Neural progenitor cell (in vitro differentiated cells): ENCODE measurements at regions not wholly inside any gene's neighbourhood (a gene's known extent, or its start where the extent isn't known, plus 50 kb on each side); places are given as distances from the start of the nearest gene placed in this dataset.

Experiments used
- DNase-seq: peaks from one replicate; pipeline ENCODE4 v3.0.0-alpha.2; 2016; ENCODE audit warnings: low spot score
- H2AFZ ChIP-seq: fragments of 200-600 bp; sonication (generic); replicated peaks from 2 replicates; pipeline ENCODE4 v1.6.1; 2016; ENCODE audit warnings: antibody characterized with exemption
- H3F3A ChIP-seq: fragments of 200-600 bp; sonication (generic); 2 replicates; pipeline ENCODE4 v1.6.1; 2016; ENCODE audit warnings: antibody characterized with exemption, low read depth
- H3K27ac ChIP-seq: fragments of 200-600 bp; sonication (generic); 2 replicates; pipeline ENCODE4 v1.5.1; 2016; ENCODE audit warnings: mild to moderate bottlenecking
- H3K27me3 ChIP-seq: fragments of 200-600 bp; sonication (generic); 2 replicates; pipeline ENCODE4 v1.6.1; 2016; ENCODE audit warnings: mild to moderate bottlenecking, moderate library complexity
- H3K36me3 ChIP-seq: fragments of 200-600 bp; sonication (generic); 2 replicates; pipeline ENCODE4 v1.5.1; 2016
- H3K4me1 ChIP-seq: fragments of 200-600 bp; sonication (generic); 2 replicates; pipeline ENCODE4 v1.6.1; 2016; ENCODE audit warnings: mixed run types
- H3K4me2 ChIP-seq: fragments of 200-600 bp; sonication (generic); 2 replicates; pipeline ENCODE4 v1.6.1; 2016
- H3K4me3 ChIP-seq: fragments of 200-600 bp; sonication (generic); 2 replicates; pipeline ENCODE4 v1.5.1; 2016
- H3K79me2 ChIP-seq: fragments of 200-600 bp; sonication (generic); 2 replicates; pipeline ENCODE4 v1.6.1; 2016; ENCODE audit warnings: low read depth
- H3K9ac ChIP-seq: fragments of 200-600 bp; sonication (generic); 2 replicates; pipeline ENCODE4 v1.6.1; 2016
- H3K9me3 ChIP-seq: fragments of 200-600 bp; sonication (generic); 2 replicates; pipeline ENCODE4 v1.5.1; 2016; ENCODE audit warnings: low read depth
- H4K20me1 ChIP-seq: fragments of 200-600 bp; sonication (generic); 2 replicates; pipeline ENCODE4 v1.6.1; 2016; ENCODE audit warnings: low read depth
- H3K27ac Mint-ChIP-seq: 3 replicates; pipeline ENCODE4 v1.8.0; 2021; ENCODE audit warnings: mixed read lengths
- H3K27me3 Mint-ChIP-seq: 2 replicates; pipeline ENCODE4 v1.8.0; 2022; ENCODE audit warnings: low read depth, mild to moderate bottlenecking, inconsistent platforms, moderate library complexity, mixed read lengths; ENCODE audit not compliant: insufficient read depth
- H3K36me3 Mint-ChIP-seq: 3 replicates; pipeline ENCODE4 v1.8.0; 2021; ENCODE audit warnings: mixed read lengths
- H3K4me1 Mint-ChIP-seq: 3 replicates; pipeline ENCODE4 v1.8.0; 2021; ENCODE audit warnings: mixed read lengths
- H3K4me3 Mint-ChIP-seq: 3 replicates; pipeline ENCODE4 v1.8.0; 2021; ENCODE audit warnings: mild to moderate bottlenecking, moderate library complexity, mixed read lengths
- H3K9me3 Mint-ChIP-seq: 3 replicates; pipeline ENCODE4 v1.8.0; 2020; ENCODE audit warnings: mixed read lengths
- EZH2 ChIP-seq: fragments of 200-600 bp; sonication (generic); IDR thresholded peaks from 2 replicates; pipeline ENCODE4 v1.6.1; 2017; ENCODE audit warnings: antibody characterized with exemption, mild to moderate bottlenecking, moderate library complexity
- EZH2phosphoT487 ChIP-seq: fragments of 200-600 bp; sonication (generic); IDR thresholded peaks from 2 replicates; pipeline ENCODE4 v1.6.1; 2017; ENCODE audit warnings: antibody characterized with exemption
- TF ChIP-seq, protein P1 (sequence below): fragments of 200-600 bp; sonication (generic); IDR thresholded peaks from 2 replicates; pipeline ENCODE4 v1.5.1; 2017; ENCODE audit warnings: antibody characterized with exemption, mild to moderate bottlenecking

DNA sequence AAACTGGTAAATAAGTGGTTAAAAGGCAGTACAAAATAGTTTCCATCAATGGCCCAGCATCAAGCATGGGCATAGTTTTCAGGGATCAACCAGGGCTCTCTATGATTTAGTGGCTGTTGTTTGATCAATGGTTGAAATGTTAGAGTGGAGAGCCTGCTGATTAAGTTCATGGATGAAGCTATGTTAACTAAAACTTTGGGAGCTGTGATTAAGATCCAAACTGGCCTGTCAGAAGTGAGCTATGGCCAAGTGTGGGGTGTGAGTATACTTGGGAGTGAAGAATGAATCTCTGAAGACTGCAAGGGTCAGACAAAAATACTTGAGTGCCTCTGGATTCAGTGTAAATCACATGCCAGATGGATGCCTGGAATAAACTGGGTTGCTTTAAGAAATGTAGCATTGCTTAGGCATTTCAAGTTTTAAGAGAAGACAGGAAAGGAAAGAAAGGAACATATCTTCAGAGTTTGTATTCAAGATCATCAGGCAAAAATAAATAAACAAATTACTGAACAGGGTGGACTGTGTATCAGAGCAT, 422.2 kb upstream of the ADAMTS9 start:
- Mint-ChIP-seq H3K4me3 (no peak overlapping the region), H3K4me1 (no peaks in the 10 kb centered on the region), H3K36me3 (no peaks in the 10 kb centered on the region), H3K9me3 (no peaks in the 10 kb centered on the region), H3K27me3 (no peaks in the 10 kb centered on the region), H3K27ac (no peak overlapping the region)
- no peak overlapping the region for H3K9ac ChIP-seq
- no peak overlapping the region for H3K4me3 ChIP-seq
- H3F3A ChIP-seq: no peaks in the 10 kb centered on the region
- no peak overlapping the region for H2AFZ ChIP-seq
- no peak for TF ChIP-seq EZH2phosphoT487
- TF ChIP-seq, protein P1, sequence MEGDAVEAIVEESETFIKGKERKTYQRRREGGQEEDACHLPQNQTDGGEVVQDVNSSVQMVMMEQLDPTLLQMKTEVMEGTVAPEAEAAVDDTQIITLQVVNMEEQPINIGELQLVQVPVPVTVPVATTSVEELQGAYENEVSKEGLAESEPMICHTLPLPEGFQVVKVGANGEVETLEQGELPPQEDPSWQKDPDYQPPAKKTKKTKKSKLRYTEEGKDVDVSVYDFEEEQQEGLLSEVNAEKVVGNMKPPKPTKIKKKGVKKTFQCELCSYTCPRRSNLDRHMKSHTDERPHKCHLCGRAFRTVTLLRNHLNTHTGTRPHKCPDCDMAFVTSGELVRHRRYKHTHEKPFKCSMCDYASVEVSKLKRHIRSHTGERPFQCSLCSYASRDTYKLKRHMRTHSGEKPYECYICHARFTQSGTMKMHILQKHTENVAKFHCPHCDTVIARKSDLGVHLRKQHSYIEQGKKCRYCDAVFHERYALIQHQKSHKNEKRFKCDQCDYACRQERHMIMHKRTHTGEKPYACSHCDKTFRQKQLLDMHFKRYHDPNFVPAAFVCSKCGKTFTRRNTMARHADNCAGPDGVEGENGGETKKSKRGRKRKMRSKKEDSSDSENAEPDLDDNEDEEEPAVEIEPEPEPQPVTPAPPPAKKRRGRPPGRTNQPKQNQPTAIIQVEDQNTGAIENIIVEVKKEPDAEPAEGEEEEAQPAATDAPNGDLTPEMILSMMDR: no peak
- no peak for TF ChIP-seq EZH2
- H3K79me2 ChIP-seq: no peaks in the 10 kb centered on the region
- no peaks in the 10 kb centered on the region for H3K4me1 ChIP-seq
- no peak overlapping the region for H3K27ac ChIP-seq
- H3K36me3 ChIP-seq: no peaks in the 10 kb centered on the region
- H4K20me1 ChIP-seq: no peaks in the 10 kb centered on the region
- no peak for DNase-seq
- H3K27me3 ChIP-seq: no peaks in the 10 kb centered on the region
- H3K9me3 ChIP-seq: no peaks in the 10 kb centered on the region
- H3K4me2 ChIP-seq: no peak overlapping the region

DNA sequence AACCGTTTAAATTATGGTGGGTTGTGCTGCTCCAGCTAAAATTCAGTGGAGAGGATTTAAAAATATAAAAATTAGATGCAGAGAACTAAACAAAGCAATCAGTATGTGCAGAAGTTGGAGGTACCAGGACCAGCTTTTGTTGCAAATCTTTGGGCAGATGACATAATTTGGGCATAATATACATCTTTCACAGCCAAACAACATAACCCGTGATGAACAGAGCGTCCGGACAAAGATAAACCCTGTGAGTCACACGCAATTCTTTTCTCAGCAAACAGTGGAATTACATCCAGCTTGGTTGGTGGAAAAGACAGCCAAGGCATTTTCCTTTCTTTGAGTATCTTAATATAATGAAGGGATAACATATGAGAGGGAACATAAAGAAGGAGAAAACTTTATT, 419.4 kb upstream of the ADAMTS9 start:
- H3K4me2 ChIP-seq: no peak overlapping the region
- peak overlapping the region; percentile 86 for H2AFZ ChIP-seq
- H3K27ac Mint-ChIP-seq: no peak overlapping the region

DNA sequence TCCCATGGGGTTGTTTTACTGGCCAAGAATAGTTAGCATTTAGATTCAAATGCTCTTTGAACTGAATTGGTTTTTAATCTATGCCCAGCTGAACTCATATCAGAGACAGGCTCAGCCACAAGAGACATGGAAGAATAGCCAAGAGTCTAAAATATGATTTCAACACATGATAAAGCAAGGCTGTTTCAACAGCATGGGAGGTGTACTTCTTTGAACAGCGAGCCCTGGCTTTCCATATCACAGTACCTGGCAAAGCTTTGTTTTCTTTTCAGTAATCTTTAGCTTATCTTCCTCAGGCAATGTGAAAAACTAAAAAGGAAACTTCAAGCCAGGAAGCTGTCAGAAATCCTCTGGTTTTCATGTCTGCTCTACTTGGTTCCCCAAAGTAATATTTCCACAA, 413.6 kb upstream of the ADAMTS9 start:
- H3K4me1 ChIP-seq: no peaks in the 10 kb centered on the region
- DNase-seq: no peak
- no peak overlapping the region for H3K27ac ChIP-seq
- H3K9ac ChIP-seq: no peak overlapping the region
- H3K4me3 ChIP-seq: no peak overlapping the region
- H4K20me1 ChIP-seq: no peaks in the 10 kb centered on the region
- no peaks in the 10 kb centered on the region for H3F3A ChIP-seq
- no peaks in the 10 kb centered on the region for H3K79me2 ChIP-seq
- H3K36me3 Mint-ChIP-seq: no peaks in the 10 kb centered on the region
- no peaks in the 10 kb centered on the region for H3K4me1 Mint-ChIP-seq
- no peak overlapping the region for H3K27ac Mint-ChIP-seq
- no peak overlapping the region for H3K4me2 ChIP-seq
- no peaks in the 10 kb centered on the region for H3K27me3 ChIP-seq
- H3K27me3 Mint-ChIP-seq: no peaks in the 10 kb centered on the region
- H2AFZ ChIP-seq: no peak overlapping the region
- no peak for TF ChIP-seq EZH2
- TF ChIP-seq, protein P1: no peak
- no peak overlapping the region for H3K4me3 Mint-ChIP-seq
- no peaks in the 10 kb centered on the region for H3K36me3 ChIP-seq
- no peaks in the 10 kb centered on the region for H3K9me3 ChIP-seq
- no peaks in the 10 kb centered on the region for H3K9me3 Mint-ChIP-seq

More for the DNA sequence above, 419.4 kb upstream of the ADAMTS9 start:
- H3K27me3 Mint-ChIP-seq: no peaks in the 10 kb centered on the region
- no peaks in the 10 kb centered on the region for H3K9me3 Mint-ChIP-seq
- DNase-seq: no peak
- H3K27ac ChIP-seq: no peak overlapping the region
- no peak overlapping the region for H3K4me3 Mint-ChIP-seq
- TF ChIP-seq, protein P1: no peak
- no peak for TF ChIP-seq EZH2phosphoT487
- no peak for TF ChIP-seq EZH2
- H3K4me1 Mint-ChIP-seq: no peaks in the 10 kb centered on the region
- no peaks in the 10 kb centered on the region for H3F3A ChIP-seq
- no peaks in the 10 kb centered on the region for H3K27me3 ChIP-seq
- H3K4me3 ChIP-seq: no peak overlapping the region
- no peaks in the 10 kb centered on the region for H3K79me2 ChIP-seq
- H3K36me3 ChIP-seq: no peaks in the 10 kb centered on the region
- no peak overlapping the region for H3K9ac ChIP-seq
- no peaks in the 10 kb centered on the region for H4K20me1 ChIP-seq
- H3K4me1 ChIP-seq: no peaks in the 10 kb centered on the region
- H3K36me3 Mint-ChIP-seq: no peaks in the 10 kb centered on the region
- no peaks in the 10 kb centered on the region for H3K9me3 ChIP-seq
